ENCODE measurements at regions not wholly inside any gene's neighbourhood (a gene's known extent, or its start where the extent isn't known, plus 50 kb on each side); places are given as distances from the start of the nearest gene placed in this dataset.

- no peak overlapping the region for H3K4me2 ChIP-seq
- no peaks in the 10 kb centered on the region for H4K20me1 ChIP-seq (ENCODE audit: insufficient read depth)
- no peaks in the 10 kb centered on the region for H3K9me2 ChIP-seq
- ChIA-PET POLR2A (no interaction called here), CTCF (interaction anchor here (1.7 kb wide), 1 partner anchor 53 kb away, joined by 4 read pairs; no protein-coding TSS in a partner anchor)
- H3K36me3 ChIP-seq (replicated peaks in 1 of 2; ENCODE audit: control insufficient read depth in 1 of 2, insufficient read depth in 2 of 2, low read length in 1 of 2) = no peaks in the 10 kb centered on the region
- H3K79me2 ChIP-seq (ENCODE audit: insufficient read depth) = no peaks in the 10 kb centered on the region
- no peak overlapping the region for H2AFZ ChIP-seq (ENCODE audit: low read depth)
- no peaks in the 10 kb centered on the region for H3K4me1 ChIP-seq (ENCODE audit: control insufficient read depth in 1 of 2, insufficient read depth in 2 of 2, low read depth in 1 of 2, low read length in 1 of 2)
- no peaks in the 10 kb centered on the region for H3K27me3 ChIP-seq (ENCODE audit: insufficient read depth)
- no peak overlapping the region for H3K27ac ChIP-seq (ENCODE audit: low read depth in 2 of 2, low read length in 1 of 2)
- H3K4me3 ChIP-seq (ENCODE audit: low read depth in 2 of 2, low read length in 1 of 2) = no peak overlapping the region
- H3K9me3 ChIP-seq = no peaks in the 10 kb centered on the region
- no peak for TF ChIP-seq TEAD4 (IDR thresholded peaks at IDR 0.05; ENCODE audit: borderline replicate concordance, insufficient read depth)
- WGBS (ENCODE audit: low lambda C conversion rate) = 80% methylated on average over 4 of the region's 4 CpGs
- H3F3A ChIP-seq (replicated peaks; ENCODE audit: insufficient read depth) = no peaks in the 10 kb centered on the region
- no peak for DNase-seq
- no peak overlapping the region for H3K9ac ChIP-seq
Measured at GRCh38 chr12:93039930-93040329, 110.8 kb upstream of the EEA1 start.

DNA sequence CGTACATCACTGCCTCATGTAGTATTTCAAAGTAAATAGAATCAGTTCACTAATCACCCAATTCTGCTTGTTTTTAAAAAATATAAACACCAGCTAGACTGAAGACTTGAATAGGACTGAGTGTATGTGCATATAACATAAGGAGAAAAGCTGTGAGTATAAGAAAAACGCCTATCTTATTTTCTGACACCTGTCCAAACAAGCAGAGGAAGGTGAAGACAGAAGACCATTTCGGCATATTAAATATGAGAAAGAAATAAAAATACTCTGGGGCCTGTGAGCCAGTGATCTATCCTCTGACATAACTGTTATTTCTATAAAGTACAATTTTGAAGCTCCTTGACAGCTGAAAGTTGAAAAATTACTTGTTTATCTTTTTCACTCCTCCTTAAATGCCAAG lies 111.3 kb upstream of the EEA1 start:
- DNase-seq = no peak
- 81% methylated on average over 3 of the region's 3 CpGs for WGBS (ENCODE audit: low lambda C conversion rate)
- Histone ChIP-seq H3K9me2 (no peaks in the 10 kb centered on the region), H3K4me2 (no peak overlapping the region), H3K27me3 (ENCODE audit: insufficient read depth) (no peaks in the 10 kb centered on the region), H2AFZ (ENCODE audit: low read depth) (no peak overlapping the region), H3F3A (replicated peaks; ENCODE audit: insufficient read depth) (no peaks in the 10 kb centered on the region), H3K4me1 (ENCODE audit: control insufficient read depth in 1 of 2, insufficient read depth in 2 of 2, low read depth in 1 of 2, low read length in 1 of 2) (no peaks in the 10 kb centered on the region), H3K9ac (no peak overlapping the region), H3K27ac (ENCODE audit: low read depth in 2 of 2, low read length in 1 of 2) (no peak overlapping the region), H3K36me3 (replicated peaks in 1 of 2; ENCODE audit: control insufficient read depth in 1 of 2, insufficient read depth in 2 of 2, low read length in 1 of 2) (no peaks in the 10 kb centered on the region), H3K4me3 (ENCODE audit: low read depth in 2 of 2, low read length in 1 of 2) (no peak overlapping the region), H4K20me1 (ENCODE audit: insufficient read depth) (no peaks in the 10 kb centered on the region), H3K79me2 (ENCODE audit: insufficient read depth) (no peaks in the 10 kb centered on the region), H3K9me3 (no peaks in the 10 kb centered on the region)
- no peak for TF ChIP-seq JUND (IDR thresholded peaks at IDR 0.05)
- TF ChIP-seq FOSL2 (IDR thresholded peaks at IDR 0.05; ENCODE audit: borderline replicate concordance, low read depth) = no peak
- TF ChIP-seq IRF3 (IDR thresholded peaks at IDR 0.05; ENCODE audit: low read depth, low read length) = no peak
- TF ChIP-seq NRF1 (IDR thresholded peaks at IDR 0.05; ENCODE audit: low read depth, low read length) = no peak
- TF ChIP-seq TCF12 (IDR thresholded peaks at IDR 0.05) = no peak
- no peak for TF ChIP-seq GATA2 (CRISPR knock-in tag; IDR thresholded peaks at IDR 0.05)
- TF ChIP-seq CHD2 (IDR thresholded peaks at IDR 0.05; ENCODE audit: low read length, partially characterized antibody) = no peak
- no peak for TF ChIP-seq RFX5 (IDR thresholded peaks at IDR 0.05; ENCODE audit: low read length)
- no peak for TF ChIP-seq NFIC (IDR thresholded peaks at IDR 0.05; ENCODE audit: borderline replicate concordance)
- TF ChIP-seq RCOR1 (IDR thresholded peaks at IDR 0.05; ENCODE audit: low read length) = no peak
- no peak for TF ChIP-seq MXI1 (IDR thresholded peaks at IDR 0.05; ENCODE audit: low read depth, low read length)
- TF ChIP-seq, protein P1, sequence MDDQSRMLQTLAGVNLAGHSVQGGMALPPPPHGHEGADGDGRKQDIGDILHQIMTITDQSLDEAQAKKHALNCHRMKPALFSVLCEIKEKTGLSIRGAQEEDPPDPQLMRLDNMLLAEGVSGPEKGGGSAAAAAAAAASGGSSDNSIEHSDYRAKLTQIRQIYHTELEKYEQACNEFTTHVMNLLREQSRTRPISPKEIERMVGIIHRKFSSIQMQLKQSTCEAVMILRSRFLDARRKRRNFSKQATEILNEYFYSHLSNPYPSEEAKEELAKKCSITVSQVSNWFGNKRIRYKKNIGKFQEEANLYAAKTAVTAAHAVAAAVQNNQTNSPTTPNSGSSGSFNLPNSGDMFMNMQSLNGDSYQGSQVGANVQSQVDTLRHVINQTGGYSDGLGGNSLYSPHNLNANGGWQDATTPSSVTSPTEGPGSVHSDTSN (IDR thresholded peaks at IDR 0.05) = no peak
- no peak for TF ChIP-seq FOXM1 (IDR thresholded peaks at IDR 0.05; ENCODE audit: low read depth)
- no peak for TF ChIP-seq TEAD4 (IDR thresholded peaks at IDR 0.05; ENCODE audit: borderline replicate concordance, insufficient read depth)
- no peak for TF ChIP-seq RAD21 (IDR thresholded peaks at IDR 0.05; ENCODE audit: low read length)
- TF ChIP-seq GABPA (IDR thresholded peaks at IDR 0.05; ENCODE audit: low read depth) = no peak
- no peak for TF ChIP-seq REST (IDR thresholded peaks at IDR 0.05; ENCODE audit: low read depth, low read length)
- no peak for TF ChIP-seq ZBTB33 (IDR thresholded peaks at IDR 0.05; ENCODE audit: borderline replicate concordance, low read depth)
- TF ChIP-seq, protein P2, sequence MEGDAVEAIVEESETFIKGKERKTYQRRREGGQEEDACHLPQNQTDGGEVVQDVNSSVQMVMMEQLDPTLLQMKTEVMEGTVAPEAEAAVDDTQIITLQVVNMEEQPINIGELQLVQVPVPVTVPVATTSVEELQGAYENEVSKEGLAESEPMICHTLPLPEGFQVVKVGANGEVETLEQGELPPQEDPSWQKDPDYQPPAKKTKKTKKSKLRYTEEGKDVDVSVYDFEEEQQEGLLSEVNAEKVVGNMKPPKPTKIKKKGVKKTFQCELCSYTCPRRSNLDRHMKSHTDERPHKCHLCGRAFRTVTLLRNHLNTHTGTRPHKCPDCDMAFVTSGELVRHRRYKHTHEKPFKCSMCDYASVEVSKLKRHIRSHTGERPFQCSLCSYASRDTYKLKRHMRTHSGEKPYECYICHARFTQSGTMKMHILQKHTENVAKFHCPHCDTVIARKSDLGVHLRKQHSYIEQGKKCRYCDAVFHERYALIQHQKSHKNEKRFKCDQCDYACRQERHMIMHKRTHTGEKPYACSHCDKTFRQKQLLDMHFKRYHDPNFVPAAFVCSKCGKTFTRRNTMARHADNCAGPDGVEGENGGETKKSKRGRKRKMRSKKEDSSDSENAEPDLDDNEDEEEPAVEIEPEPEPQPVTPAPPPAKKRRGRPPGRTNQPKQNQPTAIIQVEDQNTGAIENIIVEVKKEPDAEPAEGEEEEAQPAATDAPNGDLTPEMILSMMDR (IDR thresholded peaks at IDR 0.05) = no peak
- TF ChIP-seq TAF1 (IDR thresholded peaks at IDR 0.05; ENCODE audit: borderline replicate concordance, low read depth, low read length) = no peak
- ChIA-PET CTCF (no interaction called here), POLR2A (no interaction called here)

Data from SK-N-SH (cell line).